Bronchial epithelial cell (primary cell): ENCODE measurements at regions not wholly inside any gene's neighbourhood (a gene's known extent, or its start where the extent isn't known, plus 50 kb on each side); places are given as distances from the start of the nearest gene placed in this dataset.

Experiments
- DNase-seq: peaks from one replicate; pipeline ENCODE4 v3.0.0-alpha.2; 2010; ENCODE audit warnings: low read depth
- FAIRE-seq: peaks from 2 replicates; lab custom pipeline; 2011; peaks lifted over from hg19 to GRCh38; lab: Jason Lieb, UNC
- H3K27me3 ChIP-seq: 2 replicates; pipeline ENCODE4 v1.5.1; 2011; ENCODE audit warnings: low read length; ENCODE audit not compliant: control insufficient read depth, insufficient read depth
- H3K36me3 ChIP-seq: 2 replicates; pipeline ENCODE4 v1.5.1; 2011; ENCODE audit warnings: low read length; ENCODE audit not compliant: control insufficient read depth, insufficient read depth
- H3K4me3 ChIP-seq: 2 replicates; pipeline ENCODE4 v1.5.1; 2011; ENCODE audit warnings: mild to moderate bottlenecking, low read depth, low read length, control low read depth
- TF ChIP-seq, protein P1 (sequence below): IDR thresholded peaks from 2 replicates; pipeline ENCODE4 v1.5.1; 2011; ENCODE audit warnings: mild to moderate bottlenecking, moderate library complexity, low read length, control low read depth, inconsistent platforms; ENCODE audit not compliant: insufficient read depth, severe bottlenecking

DNA sequence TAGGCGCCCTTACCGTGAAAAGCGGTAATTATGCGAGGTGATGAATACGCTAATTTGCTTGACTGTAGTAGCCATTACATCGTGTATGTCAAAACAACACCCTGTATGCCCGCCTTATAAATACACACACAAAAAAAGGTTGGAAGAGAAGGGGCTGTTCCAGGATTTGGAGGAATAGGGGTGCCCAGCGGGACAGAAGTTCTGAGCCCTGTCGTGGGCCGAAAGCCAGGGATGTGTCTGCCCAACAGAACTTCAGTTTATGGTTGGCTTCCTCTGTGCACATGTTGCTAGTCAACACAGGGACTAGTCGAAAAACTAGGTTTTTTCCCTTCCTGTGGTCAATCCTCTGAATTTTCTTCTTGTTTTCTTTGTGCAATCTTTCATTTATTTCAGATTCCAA is 182.5 kb downstream of the ACKR3 start:
- no peaks in the 10 kb centered on the region for H3K27me3 ChIP-seq
- no peak for DNase-seq
- TF ChIP-seq, protein P1, sequence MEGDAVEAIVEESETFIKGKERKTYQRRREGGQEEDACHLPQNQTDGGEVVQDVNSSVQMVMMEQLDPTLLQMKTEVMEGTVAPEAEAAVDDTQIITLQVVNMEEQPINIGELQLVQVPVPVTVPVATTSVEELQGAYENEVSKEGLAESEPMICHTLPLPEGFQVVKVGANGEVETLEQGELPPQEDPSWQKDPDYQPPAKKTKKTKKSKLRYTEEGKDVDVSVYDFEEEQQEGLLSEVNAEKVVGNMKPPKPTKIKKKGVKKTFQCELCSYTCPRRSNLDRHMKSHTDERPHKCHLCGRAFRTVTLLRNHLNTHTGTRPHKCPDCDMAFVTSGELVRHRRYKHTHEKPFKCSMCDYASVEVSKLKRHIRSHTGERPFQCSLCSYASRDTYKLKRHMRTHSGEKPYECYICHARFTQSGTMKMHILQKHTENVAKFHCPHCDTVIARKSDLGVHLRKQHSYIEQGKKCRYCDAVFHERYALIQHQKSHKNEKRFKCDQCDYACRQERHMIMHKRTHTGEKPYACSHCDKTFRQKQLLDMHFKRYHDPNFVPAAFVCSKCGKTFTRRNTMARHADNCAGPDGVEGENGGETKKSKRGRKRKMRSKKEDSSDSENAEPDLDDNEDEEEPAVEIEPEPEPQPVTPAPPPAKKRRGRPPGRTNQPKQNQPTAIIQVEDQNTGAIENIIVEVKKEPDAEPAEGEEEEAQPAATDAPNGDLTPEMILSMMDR: no peak
- no peak overlapping the region for H3K4me3 ChIP-seq
- no peak for FAIRE-seq
- no peaks in the 10 kb centered on the region for H3K36me3 ChIP-seq

DNA sequence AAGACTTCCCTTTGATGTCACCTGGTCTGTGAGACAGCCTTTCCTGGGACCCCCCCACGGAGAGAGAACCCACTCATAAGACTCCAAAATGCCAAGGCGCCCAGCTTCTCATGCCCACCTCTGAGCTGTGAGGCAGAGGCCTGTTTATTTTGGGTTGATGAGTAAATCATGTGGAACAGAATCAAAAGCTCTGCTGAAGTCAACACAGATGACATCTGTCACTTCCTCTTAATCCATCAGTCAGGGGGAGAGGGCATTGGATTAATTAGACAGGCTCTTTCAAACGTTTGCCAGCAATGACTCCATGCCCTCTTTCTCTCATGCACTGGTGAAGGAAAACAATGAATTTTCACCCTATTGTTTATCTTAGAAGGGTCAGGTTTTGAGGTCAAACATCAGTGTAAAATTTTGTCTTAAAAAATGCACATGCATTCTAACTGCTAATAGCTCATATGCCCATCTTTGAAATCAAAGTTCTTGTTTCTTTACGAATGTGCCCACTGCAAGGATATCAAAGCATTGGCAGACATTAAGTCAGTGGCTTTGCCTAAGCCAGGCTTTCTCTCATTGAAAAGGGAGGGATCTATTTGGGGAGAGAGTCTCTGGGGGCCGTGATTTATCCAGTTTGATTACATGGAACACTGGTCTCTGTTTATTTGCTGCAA is 184.1 kb downstream of the ACKR3 start:
- no peak for DNase-seq
- Histone ChIP-seq H3K4me3 (no peak overlapping the region), H3K36me3 (no peaks in the 10 kb centered on the region), H3K27me3 (no peaks in the 10 kb centered on the region)
- TF ChIP-seq, protein P1: no peak
- FAIRE-seq: no peak

DNA sequence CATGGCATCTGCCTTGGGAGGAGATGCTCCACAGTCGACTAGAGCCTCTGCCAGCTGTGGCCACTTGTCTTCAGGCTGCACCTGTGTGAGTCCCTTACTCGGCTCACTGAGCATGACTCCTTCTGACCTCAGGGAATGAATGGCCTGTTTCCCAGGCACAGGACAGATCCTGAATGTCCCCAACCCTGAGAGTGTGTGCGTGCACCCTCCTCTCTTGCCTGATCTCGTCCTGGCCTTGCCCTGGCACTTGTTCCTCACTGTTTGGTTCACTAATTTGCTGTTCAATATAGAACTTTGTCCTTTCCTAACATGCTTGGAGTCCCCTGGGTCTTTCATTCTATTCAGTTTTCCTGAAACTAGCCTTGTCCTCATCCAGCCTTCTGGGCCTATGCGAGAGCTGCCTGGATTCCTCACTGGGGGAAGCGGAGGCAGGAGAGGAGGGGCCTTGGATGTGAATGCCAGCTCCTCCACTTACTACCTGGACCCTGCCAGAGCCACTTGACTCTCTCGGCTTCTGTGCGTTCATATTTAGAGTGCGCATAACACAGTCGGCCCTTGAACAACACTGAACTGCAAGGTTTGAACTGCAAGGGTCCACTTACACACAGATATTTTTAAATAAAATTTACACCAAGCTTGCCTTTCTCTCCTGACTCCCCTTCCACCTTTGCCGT is 184.8 kb downstream of the ACKR3 start:
- Histone ChIP-seq H3K27me3 (no peaks in the 10 kb centered on the region), H3K4me3 (no peak overlapping the region), H3K36me3 (no peaks in the 10 kb centered on the region)
- FAIRE-seq (peak; percentile 76), DNase-seq (no peak)
- TF ChIP-seq, protein P1: no peak

DNA sequence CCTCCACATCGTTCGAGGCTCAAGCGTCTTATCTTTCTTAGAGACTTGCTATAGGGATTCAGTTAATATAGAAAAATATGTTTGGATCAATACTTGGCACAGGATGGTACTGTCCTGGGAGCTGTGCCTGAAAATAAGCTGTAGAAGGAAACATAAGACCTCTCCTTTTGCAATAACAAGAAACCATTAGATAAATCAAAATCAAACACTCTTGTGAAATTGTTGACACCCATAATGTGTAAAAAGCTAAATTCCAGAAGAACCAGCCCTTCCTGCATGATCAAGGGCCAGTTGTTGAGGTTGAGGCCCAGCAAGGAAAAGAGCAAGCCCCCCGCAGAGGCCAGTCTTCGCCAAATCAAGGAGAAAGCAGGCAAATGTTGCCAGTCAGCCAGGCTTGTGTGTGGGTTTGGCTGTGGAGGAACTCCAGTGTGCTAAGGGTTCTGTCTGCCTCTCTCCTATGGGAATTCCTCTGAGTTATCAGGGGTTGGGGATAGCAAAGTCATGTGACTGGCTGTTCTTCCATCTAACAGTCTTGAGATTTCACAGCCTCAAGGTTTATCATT is 185.7 kb downstream of the ACKR3 start:
- H3K27me3 ChIP-seq: no peaks in the 10 kb centered on the region
- FAIRE-seq (no peak), DNase-seq (no peak)
- H3K4me3 ChIP-seq: no peak overlapping the region
- TF ChIP-seq, protein P1: no peak
- H3K36me3 ChIP-seq: no peaks in the 10 kb centered on the region

DNA sequence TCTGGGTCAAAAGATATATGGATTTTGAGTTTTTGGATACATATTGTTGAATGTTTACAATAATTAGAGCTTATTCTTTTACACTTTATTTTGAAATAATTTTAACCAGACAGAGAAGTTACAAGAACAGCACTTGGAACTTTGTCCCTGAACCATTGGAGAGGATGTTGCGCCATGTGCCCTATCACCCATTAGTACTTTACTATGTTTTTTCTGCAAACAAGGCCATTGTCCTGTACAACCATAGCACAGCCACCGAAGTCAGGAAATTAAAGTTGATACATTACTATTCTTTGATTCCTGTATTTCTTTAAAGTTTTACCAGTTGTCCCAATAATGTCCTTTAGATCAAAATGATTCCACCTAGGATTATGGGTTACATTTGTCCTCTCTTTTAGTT is 188.8 kb downstream of the ACKR3 start:
- no peak for FAIRE-seq
- Histone ChIP-seq H3K4me3 (no peak overlapping the region), H3K27me3 (no peaks in the 10 kb centered on the region), H3K36me3 (no peaks in the 10 kb centered on the region)
- TF ChIP-seq, protein P1: no peak
- no peak for DNase-seq
